CD4-positive, alpha-beta T cell treated with Interleukin-4 for 4 hours (primary cell): ENCODE measurements at regions not wholly inside any gene's neighbourhood (a gene's known extent, or its start where the extent isn't known, plus 50 kb on each side); places are given as distances from the start of the nearest gene placed in this dataset.

Experiments
- DNase-seq: peaks from one replicate; pipeline ENCODE4 v3.0.0-alpha.2; 2020

GRCh38 chr6:169895926-169896761 lies 144.7 kb downstream of the ERMARD start:
- DNase-seq = no peak

DNA sequence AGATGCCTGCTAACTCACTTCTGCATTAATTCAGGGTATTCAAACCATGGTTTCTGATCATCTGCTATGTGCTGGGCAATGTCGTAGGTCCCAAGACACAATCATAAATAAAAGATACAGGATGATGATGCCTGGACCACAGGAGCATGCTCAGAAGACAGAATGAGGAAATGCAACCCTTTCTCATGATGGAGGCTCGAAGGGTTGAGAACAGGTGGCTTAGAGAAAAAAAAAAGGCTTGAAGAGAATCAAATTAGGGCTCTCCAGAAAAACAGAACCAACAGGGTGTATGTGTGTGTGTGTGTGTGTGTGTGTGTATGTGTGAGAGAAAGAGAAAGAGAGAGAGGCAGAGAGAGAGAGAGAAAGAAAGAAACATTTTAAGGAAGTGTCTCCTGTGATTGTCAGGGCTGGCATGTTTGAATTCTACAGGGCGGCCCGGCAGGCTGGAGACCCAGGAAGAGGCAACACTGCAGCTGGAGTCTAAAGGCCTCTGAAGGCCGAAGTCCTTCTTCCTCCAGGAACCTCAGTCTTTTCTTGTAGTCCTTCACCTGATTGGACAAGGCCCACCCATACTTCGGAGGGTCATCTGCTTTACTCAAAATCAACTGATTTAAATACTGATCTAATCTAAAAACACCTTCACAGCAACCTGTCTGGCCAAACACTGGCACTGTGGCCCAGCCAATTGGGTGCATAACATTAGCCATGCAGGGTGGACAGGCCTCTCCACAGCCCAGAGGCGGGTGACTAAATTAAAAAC lies 143.8 kb downstream of the ERMARD start:
- no peak for DNase-seq

DNA sequence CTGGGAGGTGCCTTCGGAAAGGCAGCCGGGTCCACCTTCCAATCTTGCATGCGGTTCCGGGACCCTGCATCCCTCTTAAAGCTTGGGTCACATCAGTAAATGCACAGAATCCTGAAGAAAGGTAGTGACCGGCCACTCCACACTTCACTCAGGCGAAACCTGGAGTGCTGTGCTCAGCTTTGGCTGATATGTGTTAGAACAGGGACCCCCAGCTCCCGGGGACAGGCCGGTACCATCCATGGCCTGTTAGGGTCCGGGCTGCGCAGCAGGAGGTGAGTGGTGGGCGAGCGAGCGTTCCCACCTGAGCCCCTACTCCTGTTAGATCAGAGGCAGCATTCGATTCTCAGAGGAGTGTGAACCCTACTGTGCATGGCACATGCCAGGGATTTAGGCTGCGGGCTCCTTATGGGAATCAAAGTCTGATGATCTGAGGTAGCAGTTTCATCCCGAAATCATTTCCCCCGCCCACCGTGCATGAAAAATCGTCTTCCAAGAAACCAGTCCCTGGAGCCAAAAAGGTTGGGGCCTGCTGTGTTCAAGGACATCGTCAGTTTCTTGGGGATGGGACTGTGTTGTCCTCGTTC lies 143.0 kb downstream of the ERMARD start:
- no peak for DNase-seq

DNA sequence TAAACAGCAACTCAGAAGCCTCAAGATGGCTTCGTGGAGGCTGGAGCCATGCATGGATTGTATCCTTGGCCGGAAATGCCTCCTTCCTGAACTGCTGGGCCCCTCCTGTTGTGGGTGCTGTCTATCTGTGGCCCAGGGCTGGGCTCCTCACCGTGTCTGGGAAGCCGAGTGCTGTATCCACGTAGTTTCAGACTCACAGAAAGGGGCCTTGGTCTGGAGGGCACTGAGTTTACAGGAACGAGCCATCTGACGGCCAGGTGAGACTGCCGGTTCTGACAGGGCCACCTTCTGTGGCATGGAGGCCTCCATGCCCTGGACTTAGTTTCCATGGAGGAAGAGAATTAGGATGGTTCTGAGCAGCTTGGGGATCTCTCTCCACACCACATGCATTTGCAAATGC lies 142.2 kb downstream of the ERMARD start:
- no peak for DNase-seq

GRCh38 chr6:169891846-169892245 lies 140.4 kb downstream of the ERMARD start:
- no peak for DNase-seq

DNA sequence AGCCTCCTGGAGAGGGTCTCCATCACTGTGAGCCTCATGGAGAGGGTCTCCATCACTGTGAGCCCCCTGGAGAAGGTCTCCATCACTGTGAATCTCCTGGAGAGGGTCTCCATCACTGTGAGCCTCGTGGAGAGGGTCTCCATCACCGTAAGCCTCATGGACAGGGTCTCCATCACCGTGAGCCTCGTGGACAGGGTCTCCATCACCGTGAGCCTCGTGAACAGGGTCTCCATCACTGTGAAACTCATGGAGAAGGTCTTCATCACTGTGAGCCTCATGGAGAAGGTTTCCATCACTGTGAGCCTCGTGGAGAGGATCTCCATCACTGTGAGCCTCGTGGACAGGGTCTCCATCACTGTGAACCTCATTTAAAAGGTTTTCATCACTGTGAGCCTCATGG lies 140.0 kb downstream of the ERMARD start:
- DNase-seq = no peak

DNA sequence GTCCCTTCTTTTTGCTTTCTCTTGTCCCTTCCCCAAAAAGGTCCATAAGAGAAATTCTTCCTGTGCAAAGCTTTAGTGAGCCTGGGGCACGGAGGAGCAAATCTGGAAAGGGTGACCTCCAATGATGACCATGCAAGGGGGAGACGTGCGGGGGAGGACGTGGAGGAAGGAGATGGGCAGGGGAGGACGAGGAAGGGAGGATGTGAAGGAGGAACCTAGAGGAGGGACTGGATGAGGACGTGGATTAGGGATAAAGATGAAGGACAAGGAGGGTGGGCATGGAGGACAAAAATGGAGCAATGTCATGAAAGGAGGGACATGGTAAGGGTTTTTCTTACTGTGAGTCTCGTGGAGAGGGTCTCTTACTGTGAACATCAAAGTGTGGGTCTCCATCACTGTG lies 139.5 kb downstream of the ERMARD start:
- DNase-seq = no peak

- DNase-seq = no peak
Measured at GRCh38 chr6:169890049-169890448, 138.6 kb downstream of the ERMARD start.

- no peak for DNase-seq
Measured at GRCh38 chr6:169887529-169888140, 136.2 kb downstream of the ERMARD start.

DNA sequence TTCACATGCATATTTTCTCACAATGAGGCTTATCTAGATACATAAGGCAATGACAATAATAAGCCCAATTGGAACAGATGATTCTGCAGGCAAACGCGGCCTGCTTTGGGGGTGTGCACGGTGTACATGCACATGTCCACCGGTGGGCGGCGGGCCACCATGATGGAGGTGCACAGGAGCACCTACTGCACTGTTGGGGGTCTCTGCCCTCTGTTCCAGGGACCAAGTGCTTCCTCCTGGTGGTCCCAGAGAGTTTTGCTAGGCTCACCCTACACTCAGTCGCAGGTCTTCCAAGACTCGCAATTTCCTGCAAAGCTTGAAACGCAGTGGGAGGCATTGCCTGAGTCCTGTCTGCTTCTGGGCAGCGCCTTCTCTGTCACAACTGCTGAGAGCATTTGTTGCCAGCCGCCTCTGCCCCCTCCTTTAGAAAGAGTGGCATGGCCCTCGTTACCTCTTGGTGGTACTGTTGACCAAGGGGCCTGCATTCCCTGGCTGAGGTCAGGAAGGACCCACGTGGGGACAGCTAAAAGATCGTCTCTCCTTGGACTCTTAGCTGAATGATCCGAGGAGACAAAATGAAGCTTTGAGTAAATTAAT lies 135.3 kb downstream of the ERMARD start:
- DNase-seq = no peak

DNA sequence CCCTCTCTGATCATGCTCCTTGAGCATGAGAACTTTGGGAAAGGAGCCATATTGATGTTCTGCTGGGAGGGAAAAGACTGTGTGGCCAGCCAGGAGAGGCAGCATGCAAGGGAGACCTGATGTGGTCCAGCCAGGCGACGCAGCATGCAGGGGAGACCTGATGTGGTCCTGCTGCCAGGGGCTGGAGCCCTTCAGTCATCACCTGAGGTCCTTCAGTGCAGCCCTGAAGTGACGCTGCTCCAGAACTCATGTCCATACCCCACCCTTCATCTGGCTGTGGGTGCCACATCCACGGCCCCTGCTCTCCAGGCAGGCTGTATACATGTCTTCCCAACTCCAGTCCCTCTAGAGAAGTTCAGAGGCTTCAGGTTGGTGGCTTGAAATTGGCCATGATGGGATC lies 134.4 kb downstream of the ERMARD start:
- DNase-seq = no peak

DNA sequence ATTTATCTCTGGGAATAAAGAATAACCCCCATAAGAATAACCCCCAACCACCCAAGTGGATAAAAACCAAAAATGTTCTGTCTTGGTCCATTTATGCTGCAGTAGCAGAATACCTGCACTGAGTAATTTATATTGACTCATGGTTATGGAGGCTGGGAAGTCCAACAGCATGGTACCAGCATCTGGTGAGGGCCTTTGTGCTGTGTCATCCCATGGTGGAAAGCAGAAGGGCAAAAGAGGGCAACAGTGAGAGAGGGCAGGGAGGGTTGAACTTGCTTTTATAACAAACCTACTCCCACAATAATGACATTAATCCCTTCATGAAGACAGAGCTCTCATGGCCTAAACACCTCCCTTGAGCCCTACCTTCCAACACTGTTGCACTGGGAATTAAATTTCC lies 133.7 kb downstream of the ERMARD start:
- DNase-seq = no peak

GRCh38 chr6:169884158-169884557 lies 132.7 kb downstream of the ERMARD start:
- no peak for DNase-seq

- no peak for DNase-seq
Measured at GRCh38 chr6:169883316-169883715, 131.9 kb downstream of the ERMARD start.

DNA sequence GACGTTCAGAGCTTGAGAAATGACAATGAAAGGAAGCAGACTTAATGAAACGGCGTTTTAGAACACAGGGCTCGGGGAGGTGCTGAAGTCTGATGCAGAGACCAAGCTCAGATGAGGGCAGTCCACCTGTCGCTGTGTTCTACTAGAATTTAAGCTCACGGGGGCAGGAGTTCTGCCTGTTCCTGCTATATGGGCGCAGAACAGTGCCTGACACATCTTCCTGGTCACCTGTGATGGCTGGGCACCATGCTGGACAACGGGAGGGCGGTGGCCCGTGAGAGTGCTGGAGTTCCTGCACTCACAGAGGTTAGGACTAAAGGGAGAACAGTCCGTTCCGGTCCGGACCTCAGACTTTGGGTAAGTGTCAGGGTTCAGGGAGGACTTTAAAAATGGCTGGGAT lies 130.6 kb downstream of the ERMARD start:
- DNase-seq = no peak

DNA sequence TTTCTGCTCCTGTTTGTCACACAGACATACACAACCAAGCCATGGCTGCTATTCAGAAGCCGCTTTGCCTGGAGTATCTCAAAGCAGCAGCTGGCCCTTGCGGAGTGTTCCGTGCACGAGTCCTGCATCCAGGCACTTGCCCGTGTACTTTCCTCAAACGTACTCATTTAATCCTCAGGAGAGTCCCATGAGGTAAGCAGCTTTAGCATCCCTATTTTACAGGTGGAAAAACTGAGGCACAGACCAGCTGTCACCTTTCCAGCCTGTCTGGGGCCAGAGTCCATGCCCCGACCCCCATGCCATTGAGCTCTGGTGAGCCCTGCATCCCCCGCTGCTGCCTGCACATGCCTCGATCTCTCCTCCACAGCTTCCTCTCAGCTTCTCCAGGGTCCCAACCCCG lies 130.0 kb downstream of the ERMARD start:
- no peak for DNase-seq

DNA sequence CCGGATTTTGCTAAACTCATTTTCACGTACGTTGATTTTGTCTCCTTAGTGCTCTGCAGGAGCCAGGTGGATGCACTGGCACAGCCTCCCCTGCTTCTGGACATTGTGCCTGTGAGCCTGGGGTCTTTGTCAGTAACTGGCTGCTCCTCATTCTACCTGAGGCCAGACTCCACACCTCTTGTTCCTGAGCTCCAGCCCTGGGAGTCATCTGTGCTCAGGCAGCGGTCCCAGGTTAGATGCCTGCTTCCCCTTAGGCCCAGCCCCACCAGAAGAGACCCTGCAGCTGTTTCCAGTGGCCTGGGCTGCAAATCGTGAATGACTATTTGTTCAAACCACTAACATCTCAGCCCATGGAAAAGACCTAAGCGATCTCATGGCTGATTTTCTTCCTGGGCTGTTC lies 129.1 kb downstream of the ERMARD start:
- DNase-seq = no peak

DNA sequence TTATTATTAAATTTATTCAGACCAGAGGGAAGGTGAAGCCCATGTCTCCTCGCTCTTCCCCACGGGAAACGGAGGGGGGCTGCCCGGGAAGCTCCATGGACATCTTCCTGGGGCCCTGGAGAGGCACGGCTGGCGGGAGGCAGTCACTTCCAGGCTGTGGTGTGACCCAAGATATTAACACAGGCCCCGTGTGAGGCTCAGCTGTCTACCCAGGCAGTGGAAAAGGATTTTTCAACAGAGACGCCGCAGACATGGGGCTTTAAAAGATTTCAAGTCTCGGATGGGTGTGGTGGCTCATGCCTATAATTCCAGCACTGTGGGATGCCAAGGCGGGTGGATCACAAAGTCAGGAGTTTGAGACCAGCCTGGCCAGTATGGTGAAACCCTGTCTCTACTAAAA lies 117.9 kb downstream of the ERMARD start:
- DNase-seq = no peak

DNA sequence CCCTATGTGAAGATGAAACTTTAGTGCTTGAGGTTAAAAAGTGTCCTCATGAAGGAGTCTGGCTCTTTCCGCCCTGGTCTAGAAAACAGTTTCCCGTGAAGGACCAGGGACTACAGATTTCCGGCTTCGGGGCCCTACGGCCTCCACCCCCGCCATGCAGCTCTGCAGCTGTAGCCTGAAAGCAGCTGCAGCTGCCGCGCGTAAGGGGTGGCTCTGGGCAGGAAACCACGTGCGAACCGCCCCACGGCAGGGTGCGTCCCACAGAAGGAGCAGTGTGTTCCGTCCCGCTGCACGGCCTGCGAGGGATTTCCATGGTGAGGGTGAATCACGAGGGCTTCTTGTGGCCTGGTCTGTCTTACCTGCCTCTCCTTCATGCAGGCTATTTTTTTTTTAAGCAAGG lies 117.0 kb downstream of the ERMARD start:
- peak; percentile 49 for DNase-seq

- no peak for DNase-seq
Measured at GRCh38 chr6:169867751-169868191, 116.3 kb downstream of the ERMARD start.

GRCh38 chr6:169866668-169867521 lies 115.5 kb downstream of the ERMARD start:
- no peak for DNase-seq

DNA sequence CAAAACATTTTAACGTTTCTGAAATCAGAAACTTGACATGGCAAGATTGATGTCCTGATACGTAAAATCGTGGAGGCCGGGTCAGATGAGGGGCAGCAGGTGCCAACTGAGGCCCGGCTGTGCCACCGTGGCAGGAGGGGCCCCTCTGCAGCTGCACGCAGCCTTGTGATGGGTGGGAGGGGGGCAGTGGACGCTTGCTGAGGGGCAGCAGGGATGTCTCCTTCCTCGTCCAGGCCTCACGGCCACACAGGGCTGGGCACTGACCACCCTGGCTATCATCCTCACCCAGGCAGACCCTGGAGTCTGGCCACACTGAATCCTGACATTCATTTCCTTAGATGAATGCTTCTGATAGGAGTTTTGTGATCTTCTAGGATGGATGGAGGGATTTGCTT lies 114.7 kb downstream of the ERMARD start:
- DNase-seq = no peak
